ENCODE measurements at regions not wholly inside any gene's neighbourhood (a gene's known extent, or its start where the extent isn't known, plus 50 kb on each side); places are given as distances from the start of the nearest gene placed in this dataset.

GRCh38 chr4:12005471-12005870 is 576.8 kb upstream of the HS3ST1 start:
- TF ChIP-seq, protein P1, sequence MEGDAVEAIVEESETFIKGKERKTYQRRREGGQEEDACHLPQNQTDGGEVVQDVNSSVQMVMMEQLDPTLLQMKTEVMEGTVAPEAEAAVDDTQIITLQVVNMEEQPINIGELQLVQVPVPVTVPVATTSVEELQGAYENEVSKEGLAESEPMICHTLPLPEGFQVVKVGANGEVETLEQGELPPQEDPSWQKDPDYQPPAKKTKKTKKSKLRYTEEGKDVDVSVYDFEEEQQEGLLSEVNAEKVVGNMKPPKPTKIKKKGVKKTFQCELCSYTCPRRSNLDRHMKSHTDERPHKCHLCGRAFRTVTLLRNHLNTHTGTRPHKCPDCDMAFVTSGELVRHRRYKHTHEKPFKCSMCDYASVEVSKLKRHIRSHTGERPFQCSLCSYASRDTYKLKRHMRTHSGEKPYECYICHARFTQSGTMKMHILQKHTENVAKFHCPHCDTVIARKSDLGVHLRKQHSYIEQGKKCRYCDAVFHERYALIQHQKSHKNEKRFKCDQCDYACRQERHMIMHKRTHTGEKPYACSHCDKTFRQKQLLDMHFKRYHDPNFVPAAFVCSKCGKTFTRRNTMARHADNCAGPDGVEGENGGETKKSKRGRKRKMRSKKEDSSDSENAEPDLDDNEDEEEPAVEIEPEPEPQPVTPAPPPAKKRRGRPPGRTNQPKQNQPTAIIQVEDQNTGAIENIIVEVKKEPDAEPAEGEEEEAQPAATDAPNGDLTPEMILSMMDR (IDR thresholded peaks at IDR 0.05): no peak
- no peak for TF ChIP-seq POLR2A (IDR thresholded peaks at IDR 0.05)

Measured in right lobe of liver (tissue), 4 donors.